Vagina (tissue), 2 donors: ENCODE measurements at regions not wholly inside any gene's neighbourhood (a gene's known extent, or its start where the extent isn't known, plus 50 kb on each side); places are given as distances from the start of the nearest gene placed in this dataset.

Source experiments
- POLR2AphosphoS5 ChIP-seq, 2 donors: sonication (generic); formaldehyde crosslinking; IDR thresholded peaks; one replicate each; pipeline ENCODE4 v1.9.0; 2017; ENCODE audit warnings: antibody characterized with exemption in 2 of 2, mild to moderate bottlenecking in 2 of 2, low read depth in 1 of 2; ENCODE audit not compliant: insufficient read depth in 1 of 2
- TF ChIP-seq, protein P1 (sequence below), 3 experiments: fragments of 450-650 bp in 2 of 3; fragments of 200-600 bp in 1 of 3; sonication (generic) in 1 of 3; IDR thresholded peaks; one replicate each; pipeline ENCODE4 v1.5.1; 2017 to 2019; ENCODE audit warnings: antibody characterized with exemption in 3 of 3, mild to moderate bottlenecking in 2 of 3, moderate library complexity in 2 of 3

DNA sequence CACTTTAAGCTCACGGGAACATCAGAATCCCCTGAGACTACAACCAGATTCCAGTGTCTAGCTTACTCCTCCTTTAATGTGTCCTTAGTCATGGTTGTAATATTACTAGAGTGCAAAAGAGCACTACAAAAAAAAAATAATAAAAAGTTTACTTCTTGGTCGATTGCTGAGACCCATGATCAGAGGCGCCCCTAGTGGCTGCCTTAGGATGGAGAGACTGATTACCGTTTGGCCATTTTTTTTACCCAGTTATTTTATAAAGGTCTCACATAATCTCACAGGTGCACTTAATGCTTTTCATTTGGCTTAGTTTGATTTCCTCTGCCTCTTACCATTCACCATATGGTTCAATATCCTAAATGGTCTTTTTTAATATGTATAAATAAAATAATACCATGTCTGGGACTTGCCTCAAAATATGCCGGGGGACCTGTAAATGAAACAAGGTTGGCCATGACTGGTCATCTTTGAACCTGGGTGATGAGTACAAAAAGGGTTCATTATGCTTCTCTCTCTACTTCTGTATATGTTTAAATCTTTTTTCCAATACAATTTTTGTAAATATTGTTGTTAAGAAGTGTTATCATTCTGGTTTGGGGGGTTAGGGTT, 331.5 kb upstream of the NFE2L3 start:
- TF ChIP-seq, protein P1, sequence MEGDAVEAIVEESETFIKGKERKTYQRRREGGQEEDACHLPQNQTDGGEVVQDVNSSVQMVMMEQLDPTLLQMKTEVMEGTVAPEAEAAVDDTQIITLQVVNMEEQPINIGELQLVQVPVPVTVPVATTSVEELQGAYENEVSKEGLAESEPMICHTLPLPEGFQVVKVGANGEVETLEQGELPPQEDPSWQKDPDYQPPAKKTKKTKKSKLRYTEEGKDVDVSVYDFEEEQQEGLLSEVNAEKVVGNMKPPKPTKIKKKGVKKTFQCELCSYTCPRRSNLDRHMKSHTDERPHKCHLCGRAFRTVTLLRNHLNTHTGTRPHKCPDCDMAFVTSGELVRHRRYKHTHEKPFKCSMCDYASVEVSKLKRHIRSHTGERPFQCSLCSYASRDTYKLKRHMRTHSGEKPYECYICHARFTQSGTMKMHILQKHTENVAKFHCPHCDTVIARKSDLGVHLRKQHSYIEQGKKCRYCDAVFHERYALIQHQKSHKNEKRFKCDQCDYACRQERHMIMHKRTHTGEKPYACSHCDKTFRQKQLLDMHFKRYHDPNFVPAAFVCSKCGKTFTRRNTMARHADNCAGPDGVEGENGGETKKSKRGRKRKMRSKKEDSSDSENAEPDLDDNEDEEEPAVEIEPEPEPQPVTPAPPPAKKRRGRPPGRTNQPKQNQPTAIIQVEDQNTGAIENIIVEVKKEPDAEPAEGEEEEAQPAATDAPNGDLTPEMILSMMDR (IDR thresholded peaks at IDR 0.05), result no peak
- TF ChIP-seq POLR2AphosphoS5 (IDR thresholded peaks at IDR 0.05; ENCODE audit: insufficient read depth in 1 of 2, low read depth in 1 of 2), result no peak
